ENCODE measurements at regions not wholly inside any gene's neighbourhood (a gene's known extent, or its start where the extent isn't known, plus 50 kb on each side); places are given as distances from the start of the nearest gene placed in this dataset.

GRCh38 chr2:5227062-5227699 lies 465.0 kb upstream of the SOX11 start:
- H3K4me1 Mint-ChIP-seq: no peaks in the 10 kb centered on the region

GRCh38 chr2:5229574-5229973 lies 462.6 kb upstream of the SOX11 start:
- no peaks in the 10 kb centered on the region for H3K27me3 Mint-ChIP-seq
- DNase-seq: no peak
- H3K36me3 Mint-ChIP-seq (ENCODE audit: low read depth): no peaks in the 10 kb centered on the region
- ChIA-PET CTCF (no interaction called here), POLR2A (no interaction called here)
- H3K4me1 Mint-ChIP-seq: no peaks in the 10 kb centered on the region
- no peak overlapping the region for H3K4me3 Mint-ChIP-seq
- peaks cover 12% of the 10 kb centered on the region for H3K9me3 Mint-ChIP-seq
- H3K27ac Mint-ChIP-seq: no peak overlapping the region

More at GRCh38 chr2:5227062-5227699, 465.0 kb upstream of the SOX11 start:
- Mint-ChIP-seq H3K9me3 (peaks cover 14% of the 10 kb centered on the region), H3K4me3 (no peak overlapping the region), H3K27me3 (no peaks in the 10 kb centered on the region), H3K36me3 (ENCODE audit: low read depth) (no peaks in the 10 kb centered on the region), H3K27ac (no peak overlapping the region)
- no peak for DNase-seq
- POLR2A ChIA-PET: no interaction called here
- CTCF ChIA-PET: no interaction called here

GRCh38 chr2:5230444-5230843 lies 461.7 kb upstream of the SOX11 start:
- POLR2A ChIA-PET: no interaction called here
- CTCF ChIA-PET: no interaction called here
- H3K4me1 Mint-ChIP-seq: no peaks in the 10 kb centered on the region
- H3K27me3 Mint-ChIP-seq: no peaks in the 10 kb centered on the region
- no peak for DNase-seq
- no peak overlapping the region for H3K27ac Mint-ChIP-seq
- peaks cover 7% of the 10 kb centered on the region for H3K9me3 Mint-ChIP-seq
- no peak overlapping the region for H3K4me3 Mint-ChIP-seq
- no peaks in the 10 kb centered on the region for H3K36me3 Mint-ChIP-seq (ENCODE audit: low read depth)

- H3K4me3 Mint-ChIP-seq: no peak overlapping the region
- ChIA-PET POLR2A (no interaction called here), CTCF (no interaction called here)
- DNase-seq: no peak
- H3K9me3 Mint-ChIP-seq: peaks cover 3% of the 10 kb centered on the region
- H3K36me3 Mint-ChIP-seq (ENCODE audit: low read depth): no peaks in the 10 kb centered on the region
- H3K27ac Mint-ChIP-seq: no peak overlapping the region
- no peaks in the 10 kb centered on the region for H3K4me1 Mint-ChIP-seq
- no peaks in the 10 kb centered on the region for H3K27me3 Mint-ChIP-seq
Measured at GRCh38 chr2:5230855-5231254, 461.3 kb upstream of the SOX11 start.

GRCh38 chr2:5231287-5231686 lies 460.9 kb upstream of the SOX11 start:
- CTCF ChIA-PET: no interaction called here
- no peaks in the 10 kb centered on the region for H3K4me1 Mint-ChIP-seq
- POLR2A ChIA-PET: no interaction called here
- no peaks in the 10 kb centered on the region for H3K36me3 Mint-ChIP-seq (ENCODE audit: low read depth)
- DNase-seq: no peak
- H3K4me3 Mint-ChIP-seq: no peak overlapping the region
- H3K27ac Mint-ChIP-seq: no peak overlapping the region
- H3K27me3 Mint-ChIP-seq: no peaks in the 10 kb centered on the region
- H3K9me3 Mint-ChIP-seq: peaks cover 2% of the 10 kb centered on the region

- Mint-ChIP-seq H3K4me3 (no peak overlapping the region), H3K9me3 (peaks cover 2% of the 10 kb centered on the region), H3K36me3 (ENCODE audit: low read depth) (no peaks in the 10 kb centered on the region), H3K27ac (no peak overlapping the region), H3K4me1 (no peaks in the 10 kb centered on the region), H3K27me3 (no peaks in the 10 kb centered on the region)
- POLR2A ChIA-PET: no interaction called here
- DNase-seq: no peak
- CTCF ChIA-PET: no interaction called here
Measured at GRCh38 chr2:5234563-5234962, 457.6 kb upstream of the SOX11 start.

GRCh38 chr2:5235701-5236100 lies 456.5 kb upstream of the SOX11 start:
- H3K4me3 Mint-ChIP-seq: no peak overlapping the region
- no peak overlapping the region for H3K27ac Mint-ChIP-seq

GRCh38 chr2:5236249-5236648 lies 455.9 kb upstream of the SOX11 start:
- DNase-seq: no peak
- H3K9me3 Mint-ChIP-seq: peaks cover 2% of the 10 kb centered on the region
- no peaks in the 10 kb centered on the region for H3K27me3 Mint-ChIP-seq
- H3K4me1 Mint-ChIP-seq: no peaks in the 10 kb centered on the region
- no peak overlapping the region for H3K27ac Mint-ChIP-seq
- H3K4me3 Mint-ChIP-seq: no peak overlapping the region
- ChIA-PET POLR2A (no interaction called here), CTCF (no interaction called here)
- H3K36me3 Mint-ChIP-seq (ENCODE audit: low read depth): no peaks in the 10 kb centered on the region

More at GRCh38 chr2:5235701-5236100, 456.5 kb upstream of the SOX11 start:
- H3K36me3 Mint-ChIP-seq (ENCODE audit: low read depth): no peaks in the 10 kb centered on the region
- H3K9me3 Mint-ChIP-seq: peaks cover 2% of the 10 kb centered on the region
- no peaks in the 10 kb centered on the region for H3K4me1 Mint-ChIP-seq
- POLR2A ChIA-PET: no interaction called here
- DNase-seq: no peak
- CTCF ChIA-PET: no interaction called here
- H3K27me3 Mint-ChIP-seq: no peaks in the 10 kb centered on the region

- no peaks in the 10 kb centered on the region for H3K36me3 Mint-ChIP-seq (ENCODE audit: low read depth)
Measured at GRCh38 chr2:5242751-5243150, 449.4 kb upstream of the SOX11 start.

GRCh38 chr2:5250482-5250881 lies 441.7 kb upstream of the SOX11 start:
- H3K4me1 Mint-ChIP-seq: no peaks in the 10 kb centered on the region
- no peaks in the 10 kb centered on the region for H3K27me3 Mint-ChIP-seq
- ChIA-PET CTCF (no interaction called here), POLR2A (no interaction called here)
- no peak overlapping the region for H3K27ac Mint-ChIP-seq
- DNase-seq: no peak
- peaks cover 26% of the 10 kb centered on the region for H3K9me3 Mint-ChIP-seq
- no peaks in the 10 kb centered on the region for H3K36me3 Mint-ChIP-seq (ENCODE audit: low read depth)
- H3K4me3 Mint-ChIP-seq: no peak overlapping the region

More at GRCh38 chr2:5242751-5243150, 449.4 kb upstream of the SOX11 start:
- Mint-ChIP-seq H3K4me1 (no peaks in the 10 kb centered on the region), H3K4me3 (no peak overlapping the region), H3K27ac (no peak overlapping the region), H3K27me3 (no peaks in the 10 kb centered on the region), H3K9me3 (peaks cover 7% of the 10 kb centered on the region)
- DNase-seq: no peak
- ChIA-PET POLR2A (no interaction called here), CTCF (no interaction called here)

GRCh38 chr2:5253263-5253662 lies 438.9 kb upstream of the SOX11 start:
- CTCF ChIA-PET: no interaction called here
- Mint-ChIP-seq H3K4me3 (no peak overlapping the region), H3K36me3 (ENCODE audit: low read depth) (no peaks in the 10 kb centered on the region), H3K9me3 (peaks cover 28% of the 10 kb centered on the region), H3K27me3 (no peaks in the 10 kb centered on the region), H3K4me1 (no peaks in the 10 kb centered on the region), H3K27ac (no peak overlapping the region)
- no peak for DNase-seq
- POLR2A ChIA-PET: no interaction called here

- Mint-ChIP-seq H3K36me3 (ENCODE audit: low read depth) (no peaks in the 10 kb centered on the region), H3K4me1 (no peaks in the 10 kb centered on the region), H3K4me3 (no peak overlapping the region), H3K27ac (no peak overlapping the region), H3K9me3 (peaks cover 35% of the 10 kb centered on the region), H3K27me3 (no peaks in the 10 kb centered on the region)
- CTCF ChIA-PET: no interaction called here
- POLR2A ChIA-PET: no interaction called here
- DNase-seq: no peak
Measured at GRCh38 chr2:5254791-5255332, 437.3 kb upstream of the SOX11 start.

GRCh38 chr2:5263291-5263690 lies 428.9 kb upstream of the SOX11 start:
- no peak overlapping the region for H3K4me3 Mint-ChIP-seq
- no peaks in the 10 kb centered on the region for H3K4me1 Mint-ChIP-seq
- ChIA-PET POLR2A (no interaction called here), CTCF (no interaction called here)
- H3K36me3 Mint-ChIP-seq (ENCODE audit: low read depth): no peaks in the 10 kb centered on the region
- no peak for DNase-seq
- H3K9me3 Mint-ChIP-seq: peaks cover 13% of the 10 kb centered on the region
- H3K27me3 Mint-ChIP-seq: no peaks in the 10 kb centered on the region
- H3K27ac Mint-ChIP-seq: no peak overlapping the region

- Mint-ChIP-seq H3K36me3 (ENCODE audit: low read depth) (no peaks in the 10 kb centered on the region), H3K27ac (no peak overlapping the region), H3K4me1 (no peaks in the 10 kb centered on the region), H3K9me3 (peaks cover 12% of the 10 kb centered on the region), H3K27me3 (no peaks in the 10 kb centered on the region), H3K4me3 (no peak overlapping the region)
- CTCF ChIA-PET: no interaction called here
- POLR2A ChIA-PET: no interaction called here
- DNase-seq: no peak
Measured at GRCh38 chr2:5264361-5264760, 427.8 kb upstream of the SOX11 start.
